ENCODE measurements at regions not wholly inside any gene's neighbourhood (a gene's known extent, or its start where the extent isn't known, plus 50 kb on each side); places are given as distances from the start of the nearest gene placed in this dataset.

- ATAC-seq, result peak; percentile 2
Observed at GRCh38 chr1:234721476-234722269, 111.7 kb upstream of the IRF2BP2 start.

GRCh38 chr1:234720709-234721441 lies 110.9 kb upstream of the IRF2BP2 start:
- no peak for TF ChIP-seq CTCF (IDR thresholded peaks at IDR 0.05)
- intact Hi-C loops (cut with DNase I), result loop anchor here in 1 of 2 donors (5.0 to 10.0 kb wide), 5 partner anchors 109 to 356 kb away; partner anchors contain the start of gene IRF2BP2
- H3K4me1 ChIP-seq, result peaks cover 74 to 75% of the 10 kb centered on the region in 2 donors

More at GRCh38 chr1:234721476-234722269, 111.7 kb upstream of the IRF2BP2 start:
- DNase-seq, result peak in 2 of 4 donors; percentile 91 to 93
- no peaks in the 10 kb centered on the region for H3K9me3 ChIP-seq
- no peaks in the 10 kb centered on the region for H3K27me3 ChIP-seq
- intact Hi-C loops (cut with DNase I), result loop anchor here in 1 of 2 donors (5.0 to 10.0 kb wide), 5 partner anchors 109 to 356 kb away; partner anchors contain the start of gene IRF2BP2
- H3K4me3 ChIP-seq, result no peak overlapping the region
- no peaks in the 10 kb centered on the region for H3K36me3 ChIP-seq
- no peak for TF ChIP-seq CTCF (IDR thresholded peaks at IDR 0.05)
- peaks cover 75 to 83% of the 10 kb centered on the region in 2 donors for H3K4me1 ChIP-seq
- H3K27ac ChIP-seq, result peak overlapping the region; percentile 97 to 99

GRCh38 chr1:234719454-234720251 lies 109.7 kb upstream of the IRF2BP2 start:
- Histone ChIP-seq H3K9me3 (no peaks in the 10 kb centered on the region), H3K4me3 (no peak overlapping the region), H3K27me3 (no peaks in the 10 kb centered on the region), H3K36me3 (no peaks in the 10 kb centered on the region), H3K4me1 (peaks cover 62 to 63% of the 10 kb centered on the region in 2 donors), H3K27ac (peak overlapping the region in 1 of 2 donors; percentile 97)
- no peak for ATAC-seq
- no peak for TF ChIP-seq CTCF (IDR thresholded peaks at IDR 0.05)
- intact Hi-C loops (cut with DNase I), result loop anchor here in 1 of 2 donors (5.0 to 10.0 kb wide), 5 partner anchors 107 to 358 kb away; partner anchors contain the start of gene IRF2BP2
- DNase-seq, result no peak

More at GRCh38 chr1:234720709-234721441, 110.9 kb upstream of the IRF2BP2 start:
- DNase-seq (no peak), ATAC-seq (no peak)
- Histone ChIP-seq H3K27ac (peak overlapping the region; percentile 97 to 99), H3K36me3 (no peaks in the 10 kb centered on the region), H3K4me3 (no peak overlapping the region), H3K9me3 (no peaks in the 10 kb centered on the region), H3K27me3 (no peaks in the 10 kb centered on the region)

- DNase-seq, result no peak
Observed at GRCh38 chr1:234718496-234719453, 108.8 kb upstream of the IRF2BP2 start.

More at GRCh38 chr1:234718496-234719453, 108.8 kb upstream of the IRF2BP2 start:
- no peaks in the 10 kb centered on the region for H3K27me3 ChIP-seq
- no peaks in the 10 kb centered on the region for H3K9me3 ChIP-seq
- H3K36me3 ChIP-seq, result no peaks in the 10 kb centered on the region
- intact Hi-C loops (cut with DNase I), result no loop called here
- peak overlapping the region in 1 of 2 donors; percentile 13 for H3K27ac ChIP-seq
- H3K4me1 ChIP-seq, result peaks cover 54 to 55% of the 10 kb centered on the region in 2 donors
- ATAC-seq, result no peak
- no peak for TF ChIP-seq CTCF (IDR thresholded peaks at IDR 0.05)
- no peak overlapping the region for H3K4me3 ChIP-seq
